Mucosa of descending colon (tissue), 3 donors: ENCODE measurements at regions not wholly inside any gene's neighbourhood (a gene's known extent, or its start where the extent isn't known, plus 50 kb on each side); places are given as distances from the start of the nearest gene placed in this dataset.
"Not testable (repeated sequence)": the region's sequence is repeated elsewhere in the genome, so short reads cannot be mapped to it uniquely, and the experiment has no call there.

Source experiments
- ATAC-seq: fragments of 200-7000 bp; cut with Tn5 transposase; one replicate; pipeline ENCODE4 v1.9.1; 2020; ENCODE audit warnings: mild to moderate bottlenecking, moderate library complexity
- DNase-seq, 3 donors: peaks; one replicate each; pipeline ENCODE4 v3.0.0-alpha.2; 2020
- H3K36me3 ChIP-seq: fragments of 200-600 bp; one replicate; pipeline ENCODE4 v1.8.0; 2021; ENCODE audit warnings: low read depth, mild to moderate bottlenecking
- H3K4me1 ChIP-seq: fragments of 200-600 bp; one replicate; pipeline ENCODE4 v1.8.0; 2021; ENCODE audit warnings: low read depth, mild to moderate bottlenecking
- H3K4me3 ChIP-seq: fragments of 200-600 bp; one replicate; pipeline ENCODE4 v1.8.0; 2021; ENCODE audit warnings: mild to moderate bottlenecking
- H3K9me3 ChIP-seq: fragments of 200-600 bp; one replicate; pipeline ENCODE4 v1.8.0; 2021; ENCODE audit warnings: mild to moderate bottlenecking
- intact Hi-C, 2 donors: fragments of 100-400 bp; cut with DNase I in 1 of 2; cut with micrococcal nuclease in 1 of 2; formaldehyde crosslinking; loops; one replicate each; pipeline versions ENCODE4 v1.11.0 to v1.11.1; 2022; cut with DNase I, micrococcal nuclease
- TF ChIP-seq, protein P1 (sequence below): fragments of 200-600 bp; IDR thresholded peaks from one replicate; pipeline ENCODE4 v1.8.0; 2022; ENCODE audit warnings: antibody characterized with exemption, mild to moderate bottlenecking
- donor health status: DM: no; HTN: no; CAD: no; lungs with moderate emphysema.
- donor health status: DM: no; HTN: no; CAD: no.
- donor health status: DM: no; HTN: yes; CAD: no.

DNA sequence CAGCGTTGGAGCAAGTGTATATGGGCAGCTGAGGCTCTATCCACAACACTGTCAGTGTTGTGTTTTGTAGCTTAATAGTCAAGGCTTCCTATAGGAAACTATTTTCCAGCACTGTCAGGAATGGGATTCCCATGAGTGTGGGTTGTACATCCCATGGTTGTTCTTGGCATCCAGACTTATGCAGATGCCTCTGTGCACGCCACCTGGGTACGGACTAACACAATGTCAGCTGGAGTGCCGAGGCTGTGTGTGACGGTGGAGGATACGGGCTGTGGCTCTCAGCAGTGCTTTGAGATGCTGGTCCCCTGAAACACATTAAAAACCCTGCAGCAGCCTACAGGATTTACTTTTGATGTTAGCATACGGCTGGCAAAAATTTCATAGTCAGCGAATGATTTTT is 350.0 kb downstream of the ACTR3B start:
- Histone ChIP-seq H3K36me3 (no peaks in the 10 kb centered on the region), H3K9me3 (no peaks in the 10 kb centered on the region), H3K4me3 (no peak overlapping the region), H3K4me1 (no peaks in the 10 kb centered on the region)
- TF ChIP-seq, protein P1, sequence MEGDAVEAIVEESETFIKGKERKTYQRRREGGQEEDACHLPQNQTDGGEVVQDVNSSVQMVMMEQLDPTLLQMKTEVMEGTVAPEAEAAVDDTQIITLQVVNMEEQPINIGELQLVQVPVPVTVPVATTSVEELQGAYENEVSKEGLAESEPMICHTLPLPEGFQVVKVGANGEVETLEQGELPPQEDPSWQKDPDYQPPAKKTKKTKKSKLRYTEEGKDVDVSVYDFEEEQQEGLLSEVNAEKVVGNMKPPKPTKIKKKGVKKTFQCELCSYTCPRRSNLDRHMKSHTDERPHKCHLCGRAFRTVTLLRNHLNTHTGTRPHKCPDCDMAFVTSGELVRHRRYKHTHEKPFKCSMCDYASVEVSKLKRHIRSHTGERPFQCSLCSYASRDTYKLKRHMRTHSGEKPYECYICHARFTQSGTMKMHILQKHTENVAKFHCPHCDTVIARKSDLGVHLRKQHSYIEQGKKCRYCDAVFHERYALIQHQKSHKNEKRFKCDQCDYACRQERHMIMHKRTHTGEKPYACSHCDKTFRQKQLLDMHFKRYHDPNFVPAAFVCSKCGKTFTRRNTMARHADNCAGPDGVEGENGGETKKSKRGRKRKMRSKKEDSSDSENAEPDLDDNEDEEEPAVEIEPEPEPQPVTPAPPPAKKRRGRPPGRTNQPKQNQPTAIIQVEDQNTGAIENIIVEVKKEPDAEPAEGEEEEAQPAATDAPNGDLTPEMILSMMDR: no peak
- ATAC-seq (no peak), DNase-seq (no peak)
- intact Hi-C loops: no loop called here

DNA sequence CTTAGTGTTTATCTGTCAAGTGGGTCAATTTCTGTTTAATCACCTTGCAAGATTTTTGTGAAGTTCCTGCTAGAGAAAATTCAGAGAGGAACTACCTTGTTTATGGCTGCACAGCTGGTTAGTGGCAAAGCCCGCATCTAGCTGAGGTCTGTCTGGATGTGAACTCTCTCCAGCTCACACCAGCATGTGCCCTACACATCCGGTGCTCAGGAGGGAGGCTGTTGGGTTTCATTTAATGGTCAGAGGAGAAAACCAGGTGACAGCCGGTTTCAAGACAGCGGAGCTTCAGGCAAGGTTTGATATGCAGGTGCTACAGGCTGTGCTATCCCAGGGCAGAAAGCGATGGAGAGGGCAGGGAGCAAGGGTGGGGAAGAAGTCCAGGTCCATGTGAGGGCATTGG is 351.1 kb downstream of the ACTR3B start:
- H3K9me3 ChIP-seq: no peaks in the 10 kb centered on the region
- no peak for ATAC-seq
- DNase-seq: no peak
- no peaks in the 10 kb centered on the region for H3K4me1 ChIP-seq
- H3K36me3 ChIP-seq: no peaks in the 10 kb centered on the region
- intact Hi-C loops: no loop called here
- TF ChIP-seq, protein P1: no peak
- no peak overlapping the region for H3K4me3 ChIP-seq

DNA sequence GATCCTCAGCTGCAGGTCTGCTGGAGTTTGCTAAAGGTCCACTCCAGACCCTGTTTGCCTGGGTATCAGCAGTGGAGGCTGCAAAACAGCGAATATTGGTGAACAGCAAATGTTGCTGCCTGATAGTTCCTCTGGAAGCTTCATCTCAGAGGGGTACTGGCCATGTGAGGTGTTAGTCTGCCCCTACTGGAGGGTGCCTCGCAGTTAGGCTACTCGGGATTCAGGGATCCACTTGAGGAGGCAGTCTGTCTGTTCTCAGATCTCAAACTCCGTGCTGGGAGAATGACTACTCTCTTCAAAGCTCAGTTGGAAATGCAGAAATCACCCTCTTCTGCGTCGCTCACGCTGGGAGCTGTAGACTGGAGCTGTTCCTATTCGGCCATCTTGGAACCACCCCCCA is 362.7 kb downstream of the ACTR3B start:
- H3K9me3 ChIP-seq, H3K4me1 ChIP-seq, intact Hi-C loops, H3K36me3 ChIP-seq, H3K4me3 ChIP-seq, ATAC-seq, DNase-seq: not testable (repeated sequence)

DNA sequence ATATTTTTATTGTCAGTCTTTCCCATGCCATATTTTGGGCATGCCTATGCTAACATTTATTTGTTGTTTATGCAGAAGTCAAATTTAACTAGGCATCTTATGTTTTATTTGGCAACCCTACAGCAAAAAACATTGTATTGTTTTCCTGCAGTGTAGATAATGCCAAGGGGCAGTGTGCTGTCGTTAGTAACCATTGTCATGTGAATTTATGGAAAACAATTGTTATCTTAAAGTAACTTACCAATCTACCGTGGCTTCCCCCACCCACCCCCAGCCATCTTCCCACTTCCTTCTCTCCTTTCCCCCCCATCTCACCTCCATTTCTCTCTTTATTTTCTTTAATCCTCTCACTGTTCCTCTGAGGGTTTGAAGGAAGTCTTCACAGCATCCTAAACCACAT is 370.5 kb downstream of the ACTR3B start:
- peaks cover 15% of the 10 kb centered on the region for H3K9me3 ChIP-seq
- no peaks in the 10 kb centered on the region for H3K4me1 ChIP-seq
- TF ChIP-seq, protein P1: no peak
- H3K36me3 ChIP-seq: no peaks in the 10 kb centered on the region
- H3K4me3 ChIP-seq: no peak overlapping the region
- intact Hi-C loops: no loop called here
- no peak for ATAC-seq
- DNase-seq: no peak

DNA sequence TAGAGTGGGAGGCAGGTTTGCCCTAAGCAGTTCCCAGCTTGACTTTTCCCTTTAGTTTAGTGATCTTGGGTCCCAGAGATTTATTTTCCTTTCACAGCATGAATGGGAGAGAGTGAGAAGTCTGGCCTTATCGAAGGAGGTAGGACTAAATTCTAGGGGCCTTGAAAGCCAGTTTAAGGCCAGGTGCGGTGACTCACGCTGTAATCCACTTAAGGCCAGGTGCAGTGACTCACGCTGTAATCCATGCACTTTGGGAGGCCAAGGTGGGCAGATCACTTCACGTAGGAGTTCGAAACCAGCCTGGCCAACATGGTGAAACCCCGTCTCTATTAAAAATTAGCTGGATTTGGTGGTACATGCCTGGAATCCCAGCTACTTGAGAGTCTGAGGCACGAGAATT is 392.2 kb downstream of the ACTR3B start:
- Histone ChIP-seq H3K4me1 (no peaks in the 10 kb centered on the region), H3K36me3 (no peaks in the 10 kb centered on the region), H3K9me3 (peaks cover 5% of the 10 kb centered on the region), H3K4me3 (no peak overlapping the region)
- ATAC-seq (no peak), DNase-seq (no peak)
- TF ChIP-seq, protein P1: no peak
- intact Hi-C loops: no loop called here

DNA sequence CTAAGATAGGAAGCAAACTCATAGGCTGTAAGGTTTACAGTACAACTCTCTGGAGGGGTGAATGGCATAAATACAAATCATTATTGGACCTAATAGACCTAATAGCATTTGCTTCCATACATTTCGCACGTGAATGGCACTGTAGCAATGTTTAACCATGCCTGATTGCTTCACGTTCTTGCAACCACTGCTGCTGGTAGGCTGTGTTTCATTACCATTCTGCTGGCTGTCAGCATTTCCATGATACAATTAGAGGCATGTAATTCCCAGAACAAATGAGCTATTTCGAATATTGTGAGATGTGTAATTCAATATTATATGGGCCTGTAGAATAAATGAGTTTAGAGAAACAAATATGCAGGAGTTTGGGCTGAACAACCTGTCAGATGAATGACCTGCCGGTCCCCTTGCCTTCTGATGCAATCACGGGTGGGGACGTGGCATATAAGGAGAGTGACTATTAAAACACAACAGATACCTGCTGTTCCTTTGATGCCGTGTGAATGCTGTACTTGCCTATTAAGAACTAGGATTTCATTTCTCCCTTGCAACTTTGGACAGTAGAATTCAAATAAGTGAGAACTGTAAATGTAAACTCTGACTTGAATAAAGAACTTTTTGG is 393.4 kb downstream of the ACTR3B start:
- Histone ChIP-seq H3K36me3 (no peaks in the 10 kb centered on the region), H3K4me3 (no peak overlapping the region), H3K9me3 (peaks cover 5% of the 10 kb centered on the region), H3K4me1 (no peaks in the 10 kb centered on the region)
- no peak for ATAC-seq
- intact Hi-C loops: no loop called here
- TF ChIP-seq, protein P1: no peak
- DNase-seq: no peak
